ENCODE measurements at regions not wholly inside any gene's neighbourhood (a gene's known extent, or its start where the extent isn't known, plus 50 kb on each side); places are given as distances from the start of the nearest gene placed in this dataset.
"Not testable (repeated sequence)": the region's sequence is repeated elsewhere in the genome, so short reads cannot be mapped to it uniquely, and the experiment has no call there.

- Histone ChIP-seq H3K9me3 (ENCODE audit: control insufficient read depth in 5 of 5, low read length in 5 of 5) (no peaks in the 10 kb centered on the region), H3K36me3 (ENCODE audit: control insufficient read depth in 5 of 5, insufficient read depth in 5 of 5, low read length in 5 of 5) (no peaks in the 10 kb centered on the region), H3K9ac (ENCODE audit: low read length in 5 of 5) (no peak overlapping the region), H3K27me3 (ENCODE audit: control insufficient read depth in 5 of 5, insufficient read depth in 4 of 5, low read length in 5 of 5) (no peaks in the 10 kb centered on the region), H3K4me3 (ENCODE audit: low read depth in 1 of 5, low read length in 5 of 5) (no peak overlapping the region), H3K27ac (ENCODE audit: low read depth, low read length) (no peak overlapping the region), H3K4me1 (ENCODE audit: control insufficient read depth in 5 of 5, insufficient read depth in 5 of 5, low read length in 5 of 5) (peaks cover 0 to 9% (median 0%) of the 10 kb centered on the region in 5 donors)
These were observed 121.9 kb upstream of the IVNS1ABP start for GRCh38 chr1:185438936-185439335.

- no peak overlapping the region for H3K27ac ChIP-seq (ENCODE audit: low read depth, low read length)
- H3K9ac ChIP-seq (ENCODE audit: low read length in 5 of 5): no peak overlapping the region
- no peak overlapping the region for H3K4me3 ChIP-seq (ENCODE audit: low read depth in 1 of 5, low read length in 5 of 5)
- no peaks in the 10 kb centered on the region for H3K36me3 ChIP-seq (ENCODE audit: control insufficient read depth in 5 of 5, insufficient read depth in 5 of 5, low read length in 5 of 5)
- H3K9me3 ChIP-seq (ENCODE audit: control insufficient read depth in 5 of 5, low read length in 5 of 5): no peaks in the 10 kb centered on the region
- H3K4me1 ChIP-seq (ENCODE audit: control insufficient read depth in 5 of 5, insufficient read depth in 5 of 5, low read length in 5 of 5): peaks cover 0 to 5% (median 0%) of the 10 kb centered on the region in 5 donors
- H3K27me3 ChIP-seq (ENCODE audit: control insufficient read depth in 5 of 5, insufficient read depth in 4 of 5, low read length in 5 of 5): no peaks in the 10 kb centered on the region
These were observed 118.8 kb upstream of the IVNS1ABP start for GRCh38 chr1:185435696-185436379.

GRCh38 chr1:185434721-185435120 is 117.7 kb upstream of the IVNS1ABP start:
- Histone ChIP-seq H3K27me3 (ENCODE audit: control insufficient read depth in 5 of 5, insufficient read depth in 4 of 5, low read length in 5 of 5) (no peaks in the 10 kb centered on the region), H3K27ac (ENCODE audit: low read depth, low read length) (no peak overlapping the region), H3K9me3 (ENCODE audit: control insufficient read depth in 5 of 5, low read length in 5 of 5) (no peaks in the 10 kb centered on the region), H3K9ac (ENCODE audit: low read length in 5 of 5) (no peak overlapping the region), H3K4me3 (ENCODE audit: low read depth in 1 of 5, low read length in 5 of 5) (no peak overlapping the region), H3K36me3 (ENCODE audit: control insufficient read depth in 5 of 5, insufficient read depth in 5 of 5, low read length in 5 of 5) (no peaks in the 10 kb centered on the region), H3K4me1 (ENCODE audit: control insufficient read depth in 5 of 5, insufficient read depth in 5 of 5, low read length in 5 of 5) (peaks cover 0 to 5% (median 0%) of the 10 kb centered on the region in 5 donors)

- Histone ChIP-seq H3K4me1 (ENCODE audit: control insufficient read depth in 5 of 5, insufficient read depth in 5 of 5, low read length in 5 of 5) (no peaks in the 10 kb centered on the region), H3K4me3 (ENCODE audit: low read depth in 1 of 5, low read length in 5 of 5) (no peak overlapping the region), H3K9ac (ENCODE audit: low read length in 5 of 5) (no peak overlapping the region), H3K36me3 (ENCODE audit: control insufficient read depth in 5 of 5, insufficient read depth in 5 of 5, low read length in 5 of 5) (no peaks in the 10 kb centered on the region), H3K27ac (ENCODE audit: low read depth, low read length) (no peak overlapping the region), H3K27me3 (ENCODE audit: control insufficient read depth in 5 of 5, insufficient read depth in 4 of 5, low read length in 5 of 5) (no peaks in the 10 kb centered on the region), H3K9me3 (ENCODE audit: control insufficient read depth in 5 of 5, low read length in 5 of 5) (no peaks in the 10 kb centered on the region)
These were observed 116.6 kb upstream of the IVNS1ABP start for GRCh38 chr1:185433667-185434066.

- H3K36me3 ChIP-seq (ENCODE audit: control insufficient read depth in 5 of 5, insufficient read depth in 5 of 5, low read length in 5 of 5): no peaks in the 10 kb centered on the region
- no peak overlapping the region for H3K9ac ChIP-seq (ENCODE audit: low read length in 5 of 5)
- H3K9me3 ChIP-seq (ENCODE audit: control insufficient read depth in 5 of 5, low read length in 5 of 5): no peaks in the 10 kb centered on the region
- peaks cover 0 to 1% (median 0%) of the 10 kb centered on the region in 5 donors for H3K4me1 ChIP-seq (ENCODE audit: control insufficient read depth in 5 of 5, insufficient read depth in 5 of 5, low read length in 5 of 5)
- H3K4me3 ChIP-seq (ENCODE audit: low read depth in 1 of 5, low read length in 5 of 5): no peak overlapping the region
- H3K27me3 ChIP-seq (ENCODE audit: control insufficient read depth in 5 of 5, insufficient read depth in 4 of 5, low read length in 5 of 5): no peaks in the 10 kb centered on the region
- H3K27ac ChIP-seq (ENCODE audit: low read depth, low read length): no peak overlapping the region
These were observed 115.9 kb upstream of the IVNS1ABP start for GRCh38 chr1:185432948-185433347.

GRCh38 chr1:185431612-185432011 is 114.6 kb upstream of the IVNS1ABP start:
- Histone ChIP-seq H3K27ac (ENCODE audit: low read depth, low read length) (no peak overlapping the region), H3K9ac (ENCODE audit: low read length in 5 of 5) (no peak overlapping the region), H3K4me3 (ENCODE audit: low read depth in 1 of 5, low read length in 5 of 5) (no peak overlapping the region), H3K4me1 (ENCODE audit: control insufficient read depth in 5 of 5, insufficient read depth in 5 of 5, low read length in 5 of 5) (peaks cover 2 to 14% (median 12%) of the 10 kb centered on the region in 5 donors), H3K9me3 (ENCODE audit: control insufficient read depth in 5 of 5, low read length in 5 of 5) (no peaks in the 10 kb centered on the region), H3K27me3 (ENCODE audit: control insufficient read depth in 5 of 5, insufficient read depth in 4 of 5, low read length in 5 of 5) (no peaks in the 10 kb centered on the region), H3K36me3 (ENCODE audit: control insufficient read depth in 5 of 5, insufficient read depth in 5 of 5, low read length in 5 of 5) (no peaks in the 10 kb centered on the region)

GRCh38 chr1:185429668-185430067 is 112.6 kb upstream of the IVNS1ABP start:
- not testable (repeated sequence) for H3K9ac ChIP-seq (ENCODE audit: low read length in 5 of 5); H3K4me3 ChIP-seq (ENCODE audit: low read depth in 1 of 5, low read length in 5 of 5); H3K9me3 ChIP-seq (ENCODE audit: control insufficient read depth in 5 of 5, low read length in 5 of 5); H3K27me3 ChIP-seq (ENCODE audit: control insufficient read depth in 5 of 5, insufficient read depth in 4 of 5, low read length in 5 of 5); H3K27ac ChIP-seq (ENCODE audit: low read depth, low read length); H3K36me3 ChIP-seq (ENCODE audit: control insufficient read depth in 5 of 5, insufficient read depth in 5 of 5, low read length in 5 of 5)
- H3K4me1 ChIP-seq (ENCODE audit: control insufficient read depth in 5 of 5, insufficient read depth in 5 of 5, low read length in 5 of 5): peaks cover 4 to 17% (median 13%) of the 10 kb centered on the region in 5 donors

- H3K4me1 ChIP-seq (ENCODE audit: control insufficient read depth in 5 of 5, insufficient read depth in 5 of 5, low read length in 5 of 5): peaks cover 4 to 17% (median 13%) of the 10 kb centered on the region in 5 donors
- peak overlapping the region; percentile 56 for H3K27ac ChIP-seq (ENCODE audit: low read depth, low read length)
- H3K9me3 ChIP-seq (ENCODE audit: control insufficient read depth in 5 of 5, low read length in 5 of 5): no peaks in the 10 kb centered on the region
- no peaks in the 10 kb centered on the region for H3K27me3 ChIP-seq (ENCODE audit: control insufficient read depth in 5 of 5, insufficient read depth in 4 of 5, low read length in 5 of 5)
- H3K36me3 ChIP-seq (ENCODE audit: control insufficient read depth in 5 of 5, insufficient read depth in 5 of 5, low read length in 5 of 5): no peaks in the 10 kb centered on the region
- no peak overlapping the region for H3K4me3 ChIP-seq (ENCODE audit: low read depth in 1 of 5, low read length in 5 of 5)
- H3K9ac ChIP-seq (ENCODE audit: low read length in 5 of 5): no peak overlapping the region
These were observed 110.7 kb upstream of the IVNS1ABP start for GRCh38 chr1:185427776-185428175.

- no peaks in the 10 kb centered on the region for H3K36me3 ChIP-seq (ENCODE audit: control insufficient read depth in 5 of 5, insufficient read depth in 5 of 5, low read length in 5 of 5)
- no peaks in the 10 kb centered on the region for H3K27me3 ChIP-seq (ENCODE audit: control insufficient read depth in 5 of 5, insufficient read depth in 4 of 5, low read length in 5 of 5)
- peaks cover 4 to 17% (median 13%) of the 10 kb centered on the region in 5 donors for H3K4me1 ChIP-seq (ENCODE audit: control insufficient read depth in 5 of 5, insufficient read depth in 5 of 5, low read length in 5 of 5)
- no peaks in the 10 kb centered on the region for H3K9me3 ChIP-seq (ENCODE audit: control insufficient read depth in 5 of 5, low read length in 5 of 5)
- H3K4me3 ChIP-seq (ENCODE audit: low read depth in 1 of 5, low read length in 5 of 5): peak overlapping the region in 1 of 5 donors; percentile 2
- H3K9ac ChIP-seq (ENCODE audit: low read length in 5 of 5): no peak overlapping the region
- peak overlapping the region; percentile 56 for H3K27ac ChIP-seq (ENCODE audit: low read depth, low read length)
These were observed 110.2 kb upstream of the IVNS1ABP start for GRCh38 chr1:185427264-185427663.

GRCh38 chr1:185426848-185427247 is 109.8 kb upstream of the IVNS1ABP start:
- Histone ChIP-seq H3K4me3 (ENCODE audit: low read depth in 1 of 5, low read length in 5 of 5) (peak overlapping the region in 2 of 5 donors; percentile 2 to 13), H3K9me3 (ENCODE audit: control insufficient read depth in 5 of 5, low read length in 5 of 5) (no peaks in the 10 kb centered on the region), H3K27me3 (ENCODE audit: control insufficient read depth in 5 of 5, insufficient read depth in 4 of 5, low read length in 5 of 5) (no peaks in the 10 kb centered on the region), H3K4me1 (ENCODE audit: control insufficient read depth in 5 of 5, insufficient read depth in 5 of 5, low read length in 5 of 5) (peaks cover 4 to 17% (median 13%) of the 10 kb centered on the region in 5 donors), H3K9ac (ENCODE audit: low read length in 5 of 5) (no peak overlapping the region), H3K36me3 (ENCODE audit: control insufficient read depth in 5 of 5, insufficient read depth in 5 of 5, low read length in 5 of 5) (no peaks in the 10 kb centered on the region), H3K27ac (ENCODE audit: low read depth, low read length) (peak overlapping the region; percentile 56)
